Left ventricle myocardium inferior (tissue), 1 donor: ENCODE measurements at regions not wholly inside any gene's neighbourhood (a gene's known extent, or its start where the extent isn't known, plus 50 kb on each side); places are given as distances from the start of the nearest gene placed in this dataset.
A peak's percentile ranks its signal among the peaks of the same experiment; 100 is the strongest.

Experiments
- DNase-seq: peaks from one replicate; pipeline ENCODE4 v3.0.0-alpha.2; 2020
- H3K27ac ChIP-seq: fragments of 200-600 bp; replicated peaks from 2 replicates; pipeline ENCODE4 v1.8.0; 2021
- H3K27me3 ChIP-seq: fragments of 200-600 bp; 2 replicates; pipeline ENCODE4 v1.8.0; 2021; ENCODE audit warnings: low read depth
- H3K36me3 ChIP-seq: fragments of 200-600 bp; 2 replicates; pipeline ENCODE4 v1.8.0; 2021
- H3K4me1 ChIP-seq: fragments of 200-600 bp; 2 replicates; pipeline ENCODE4 v1.8.0; 2021
- H3K4me3 ChIP-seq: fragments of 200-600 bp; 2 replicates; pipeline ENCODE4 v1.8.0; 2021; ENCODE audit warnings: mild to moderate bottlenecking, moderate library complexity
- H3K9me3 ChIP-seq: fragments of 200-600 bp; replicated peaks from 2 replicates; pipeline ENCODE4 v1.8.0; 2021
- intact Hi-C: fragments of 100-400 bp; cut with micrococcal nuclease; formaldehyde crosslinking; loops from one replicate; pipeline ENCODE4 v1.11.0; 2022
- TF ChIP-seq, protein P1 (sequence below): fragments of 200-600 bp; IDR thresholded peaks from 2 replicates; pipeline ENCODE4 v1.8.0; 2021; ENCODE audit warnings: antibody characterized with exemption, mild to moderate bottlenecking, borderline replicate concordance
- donor health status: DM: no; HTN: yes; CAD: no; lungs with severe emphysema.

- Histone ChIP-seq H3K27ac (peak overlapping the region; percentile 100), H3K4me3 (peak overlapping the region; percentile 100), H3K4me1 (peaks cover 71% of the 10 kb centered on the region), H3K36me3 (no peaks in the 10 kb centered on the region), H3K27me3 (peaks cover 40% of the 10 kb centered on the region), H3K9me3 (no peaks in the 10 kb centered on the region)
- DNase-seq: peak; percentile 58
- TF ChIP-seq, protein P1, sequence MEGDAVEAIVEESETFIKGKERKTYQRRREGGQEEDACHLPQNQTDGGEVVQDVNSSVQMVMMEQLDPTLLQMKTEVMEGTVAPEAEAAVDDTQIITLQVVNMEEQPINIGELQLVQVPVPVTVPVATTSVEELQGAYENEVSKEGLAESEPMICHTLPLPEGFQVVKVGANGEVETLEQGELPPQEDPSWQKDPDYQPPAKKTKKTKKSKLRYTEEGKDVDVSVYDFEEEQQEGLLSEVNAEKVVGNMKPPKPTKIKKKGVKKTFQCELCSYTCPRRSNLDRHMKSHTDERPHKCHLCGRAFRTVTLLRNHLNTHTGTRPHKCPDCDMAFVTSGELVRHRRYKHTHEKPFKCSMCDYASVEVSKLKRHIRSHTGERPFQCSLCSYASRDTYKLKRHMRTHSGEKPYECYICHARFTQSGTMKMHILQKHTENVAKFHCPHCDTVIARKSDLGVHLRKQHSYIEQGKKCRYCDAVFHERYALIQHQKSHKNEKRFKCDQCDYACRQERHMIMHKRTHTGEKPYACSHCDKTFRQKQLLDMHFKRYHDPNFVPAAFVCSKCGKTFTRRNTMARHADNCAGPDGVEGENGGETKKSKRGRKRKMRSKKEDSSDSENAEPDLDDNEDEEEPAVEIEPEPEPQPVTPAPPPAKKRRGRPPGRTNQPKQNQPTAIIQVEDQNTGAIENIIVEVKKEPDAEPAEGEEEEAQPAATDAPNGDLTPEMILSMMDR: no peak
- intact Hi-C loops: no loop called here
These were observed 111.9 kb downstream of the KCNRG start for GRCh38 chr13:50126993-50127725.

- H3K9me3 ChIP-seq: no peaks in the 10 kb centered on the region
- TF ChIP-seq, protein P1: no peak
- H3K36me3 ChIP-seq: no peaks in the 10 kb centered on the region
- peak overlapping the region; percentile 100 for H3K4me3 ChIP-seq
- intact Hi-C loops: no loop called here
- no peak for DNase-seq
- H3K27me3 ChIP-seq: peaks cover 46% of the 10 kb centered on the region
- H3K27ac ChIP-seq: peak overlapping the region; percentile 100
- peaks cover 71% of the 10 kb centered on the region for H3K4me1 ChIP-seq
These were observed 112.6 kb downstream of the KCNRG start for GRCh38 chr13:50127726-50128291.

DNA sequence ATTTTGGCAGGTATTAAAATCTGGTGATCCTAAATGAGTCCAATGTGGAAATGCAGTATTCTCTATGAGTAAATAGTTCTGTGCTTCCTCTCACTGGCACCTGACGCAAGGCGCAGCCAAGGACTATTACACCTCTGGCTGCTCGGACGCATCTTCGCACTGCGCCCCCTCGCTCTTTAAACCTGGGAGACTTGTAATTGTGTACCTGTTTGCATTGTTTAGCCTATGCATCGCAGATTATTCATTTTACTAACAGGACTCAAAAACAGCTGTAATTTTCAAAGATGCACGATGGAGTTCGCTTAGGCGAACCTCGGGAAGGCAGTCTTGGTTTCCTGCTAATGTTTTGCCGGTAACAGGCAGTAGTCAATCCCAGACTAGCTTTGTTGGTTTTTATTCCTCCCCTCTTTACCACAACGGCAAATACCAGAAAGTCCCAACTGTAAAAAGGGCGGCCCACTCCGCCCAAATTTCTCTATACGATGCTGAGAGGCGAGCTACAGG is 113.2 kb downstream of the KCNRG start:
- Histone ChIP-seq H3K27ac (no peak overlapping the region), H3K9me3 (no peaks in the 10 kb centered on the region), H3K27me3 (peaks cover 53% of the 10 kb centered on the region), H3K4me3 (no peak overlapping the region), H3K36me3 (no peaks in the 10 kb centered on the region), H3K4me1 (peaks cover 66% of the 10 kb centered on the region)
- TF ChIP-seq, protein P1: no peak
- no peak for DNase-seq
- intact Hi-C loops: no loop called here

GRCh38 chr13:50129081-50129705 is 113.9 kb downstream of the KCNRG start:
- H3K27ac ChIP-seq: peak overlapping the region; percentile 76
- H3K4me1 ChIP-seq: peaks cover 59% of the 10 kb centered on the region
- H3K4me3 ChIP-seq: peak overlapping the region; percentile 68
- peak; percentile 25 for DNase-seq
- no peaks in the 10 kb centered on the region for H3K36me3 ChIP-seq
- intact Hi-C loops: no loop called here
- H3K27me3 ChIP-seq: peaks cover 57% of the 10 kb centered on the region
- H3K9me3 ChIP-seq: no peaks in the 10 kb centered on the region
- TF ChIP-seq, protein P1: no peak

GRCh38 chr13:50129706-50130122 is 114.5 kb downstream of the KCNRG start:
- Histone ChIP-seq H3K36me3 (no peaks in the 10 kb centered on the region), H3K4me3 (peak overlapping the region; percentile 68), H3K27ac (peak overlapping the region; percentile 76), H3K27me3 (peaks cover 57% of the 10 kb centered on the region), H3K4me1 (peaks cover 56% of the 10 kb centered on the region), H3K9me3 (no peaks in the 10 kb centered on the region)
- DNase-seq: peak; percentile 25
- TF ChIP-seq, protein P1: no peak
- intact Hi-C loops: no loop called here
